BLaER1 treated with 17β-estradiol and CSF1 and Interleukin-3, amounts not matched to agents 10 nM and 100 nM (cell line): ENCODE measurements at regions not wholly inside any gene's neighbourhood (a gene's known extent, or its start where the extent isn't known, plus 50 kb on each side); places are given as distances from the start of the nearest gene placed in this dataset.

Source experiments
- H3K27ac ChIP-seq, 11 experiments: shearing (Covaris generic); formaldehyde crosslinking; 2 replicates each; pipeline ENCODE4 v1.8.1; 2022
- H3K27me3 ChIP-seq, 11 experiments: shearing (Covaris generic); formaldehyde crosslinking; 2 replicates each; pipeline ENCODE4 v1.8.1; 2022
- H3K36me3 ChIP-seq, 11 experiments: shearing (Covaris generic); formaldehyde crosslinking; 2 replicates each; pipeline ENCODE4 v1.8.1; 2022
- H3K4me1 ChIP-seq, 10 experiments: shearing (Covaris generic); formaldehyde crosslinking; 2 replicates each; pipeline ENCODE4 v1.8.1; 2022
- H3K4me2 ChIP-seq, 11 experiments: shearing (Covaris generic); formaldehyde crosslinking; 2 replicates each; pipeline ENCODE4 v1.8.1; 2022
- H3K4me3 ChIP-seq, 10 experiments: shearing (Covaris generic); formaldehyde crosslinking; 2 replicates each; pipeline ENCODE4 v1.8.1; 2022
- H3K9ac ChIP-seq, 11 experiments: shearing (Covaris generic); formaldehyde crosslinking; 2 replicates each; pipeline ENCODE4 v1.8.1; 2022
- H3K9me3 ChIP-seq, 11 experiments: shearing (Covaris generic); formaldehyde crosslinking; replicated peaks in 1 of 11; 2 replicates each; pipeline ENCODE4 v1.8.1; 2022
- H4K20me1 ChIP-seq, 11 experiments: shearing (Covaris generic); formaldehyde crosslinking; 2 replicates each; pipeline ENCODE4 v1.8.1; 2022
- Cebpa-rat ChIP-seq, 11 experiments: shearing (Covaris generic); IDR thresholded peaks; 2 replicates each; pipeline ENCODE4 v1.8.1; 2022

- H3K4me2 ChIP-seq: no peak overlapping the region
- H3K36me3 ChIP-seq: no peaks in the 10 kb centered on the region
- H3K27ac ChIP-seq: no peak overlapping the region
- H4K20me1 ChIP-seq: no peaks in the 10 kb centered on the region
- H3K4me1 ChIP-seq: peaks cover 0 to 5% (median 0%) of the 10 kb centered on the region in 10 experiments; a peak in 2 of 20 replicates
- H3K9me3 ChIP-seq: peaks cover 0 to 5% (median 0%) of the 10 kb centered on the region in 11 experiments; a peak in 5 of 22 replicates
- no peak overlapping the region for H3K4me3 ChIP-seq
- no peaks in the 10 kb centered on the region for H3K27me3 ChIP-seq
- no peak for TF ChIP-seq Cebpa-rat (IDR thresholded peaks at IDR 0.05)
- no peak overlapping the region for H3K9ac ChIP-seq
Observed at GRCh38 chr12:61848893-61849292, 411.3 kb upstream of the USP15 start.

- TF ChIP-seq Cebpa-rat (IDR thresholded peaks at IDR 0.05): no peak
- Histone ChIP-seq H3K36me3 (no peaks in the 10 kb centered on the region), H3K9me3 (peaks cover 7 to 17% (median 12%) of the 10 kb centered on the region in 11 experiments; a peak in 15 of 22 replicates), H4K20me1 (no peaks in the 10 kb centered on the region), H3K4me2 (no peak overlapping the region), H3K27ac (no peak overlapping the region), H3K9ac (no peak overlapping the region), H3K4me3 (no peak overlapping the region), H3K4me1 (peaks cover 0 to 7% (median 0%) of the 10 kb centered on the region in 10 experiments; a peak in 3 of 20 replicates), H3K27me3 (no peaks in the 10 kb centered on the region)
Observed at GRCh38 chr12:61853945-61854344, 406.3 kb upstream of the USP15 start.

GRCh38 chr12:61854902-61855301 lies 405.3 kb upstream of the USP15 start:
- H4K20me1 ChIP-seq: no peaks in the 10 kb centered on the region
- H3K27ac ChIP-seq: no peak overlapping the region
- no peak overlapping the region for H3K4me3 ChIP-seq
- no peak overlapping the region for H3K4me2 ChIP-seq
- H3K36me3 ChIP-seq: no peaks in the 10 kb centered on the region
- H3K27me3 ChIP-seq: no peaks in the 10 kb centered on the region
- peaks cover 7 to 17% (median 12%) of the 10 kb centered on the region in 11 experiments; a peak in 15 of 22 replicates for H3K9me3 ChIP-seq
- H3K4me1 ChIP-seq: peaks cover 0 to 7% (median 0%) of the 10 kb centered on the region in 10 experiments; a peak in 3 of 20 replicates
- no peak for TF ChIP-seq Cebpa-rat (IDR thresholded peaks at IDR 0.05)
- H3K9ac ChIP-seq: no peak overlapping the region

GRCh38 chr12:61857968-61858367 lies 402.2 kb upstream of the USP15 start:
- no peak for TF ChIP-seq Cebpa-rat (IDR thresholded peaks at IDR 0.05)
- H3K9ac ChIP-seq: no peak overlapping the region
- no peaks in the 10 kb centered on the region for H3K36me3 ChIP-seq
- no peak overlapping the region for H3K27ac ChIP-seq
- H3K4me2 ChIP-seq: no peak overlapping the region
- peaks cover 7 to 17% (median 12%) of the 10 kb centered on the region in 11 experiments; a peak in 15 of 22 replicates for H3K9me3 ChIP-seq
- no peaks in the 10 kb centered on the region for H4K20me1 ChIP-seq
- no peak overlapping the region for H3K4me3 ChIP-seq
- H3K27me3 ChIP-seq: no peaks in the 10 kb centered on the region
- H3K4me1 ChIP-seq: peaks cover 0 to 7% (median 0%) of the 10 kb centered on the region in 10 experiments; a peak in 3 of 20 replicates

- no peaks in the 10 kb centered on the region for H3K27me3 ChIP-seq
- H3K36me3 ChIP-seq: no peaks in the 10 kb centered on the region
- no peaks in the 10 kb centered on the region for H4K20me1 ChIP-seq
- H3K4me2 ChIP-seq: no peak overlapping the region
- H3K9me3 ChIP-seq: no peaks in the 10 kb centered on the region
- no peak overlapping the region for H3K27ac ChIP-seq
- no peak overlapping the region for H3K9ac ChIP-seq
- peaks cover 0 to 7% (median 0%) of the 10 kb centered on the region in 10 experiments; a peak in 3 of 20 replicates for H3K4me1 ChIP-seq
- no peak overlapping the region for H3K4me3 ChIP-seq
- no peak for TF ChIP-seq Cebpa-rat (IDR thresholded peaks at IDR 0.05)
Observed at GRCh38 chr12:61860451-61860850, 399.8 kb upstream of the USP15 start.

GRCh38 chr12:61862986-61863385 lies 397.2 kb upstream of the USP15 start:
- no peak overlapping the region for H3K4me2 ChIP-seq
- H3K27me3 ChIP-seq: no peaks in the 10 kb centered on the region
- peaks cover 0 to 5% (median 0%) of the 10 kb centered on the region in 10 experiments; a peak in 7 of 20 replicates for H3K4me1 ChIP-seq
- no peaks in the 10 kb centered on the region for H4K20me1 ChIP-seq
- no peak overlapping the region for H3K4me3 ChIP-seq
- no peak for TF ChIP-seq Cebpa-rat (IDR thresholded peaks at IDR 0.05)
- H3K36me3 ChIP-seq: no peaks in the 10 kb centered on the region
- no peaks in the 10 kb centered on the region for H3K9me3 ChIP-seq
- H3K27ac ChIP-seq: no peak overlapping the region
- no peak overlapping the region for H3K9ac ChIP-seq

GRCh38 chr12:61863811-61864210 lies 396.4 kb upstream of the USP15 start:
- no peaks in the 10 kb centered on the region for H3K36me3 ChIP-seq
- H3K9me3 ChIP-seq: no peaks in the 10 kb centered on the region
- H3K4me1 ChIP-seq: peaks cover 0 to 12% (median 2%) of the 10 kb centered on the region in 10 experiments; a peak in 8 of 20 replicates
- TF ChIP-seq Cebpa-rat (IDR thresholded peaks at IDR 0.05): no peak
- H3K9ac ChIP-seq: no peak overlapping the region
- H3K4me3 ChIP-seq: no peak overlapping the region
- no peak overlapping the region for H3K4me2 ChIP-seq
- no peaks in the 10 kb centered on the region for H4K20me1 ChIP-seq
- no peak overlapping the region for H3K27ac ChIP-seq
- H3K27me3 ChIP-seq: no peaks in the 10 kb centered on the region

- TF ChIP-seq Cebpa-rat (IDR thresholded peaks at IDR 0.05): no peak
- no peak overlapping the region for H3K4me3 ChIP-seq
- H3K9ac ChIP-seq: no peak overlapping the region
Observed at GRCh38 chr12:61869796-61870195, 390.4 kb upstream of the USP15 start.

GRCh38 chr12:61870658-61871484 lies 389.3 kb upstream of the USP15 start:
- Histone ChIP-seq H3K9me3 (peaks cover 0 to 8% (median 0%) of the 10 kb centered on the region in 11 experiments; a peak in 4 of 22 replicates), H3K9ac (peak overlapping the region in 7 of 11 experiments; percentile 35 to 59 (median 55); a peak in 11 of 22 replicates), H3K27ac (peak overlapping the region; percentile 6 to 80 (median 67); a peak in 21 of 22 replicates), H3K4me3 (peak overlapping the region in 2 of 10 experiments; percentile 6 to 30; a peak in 2 of 20 replicates), H4K20me1 (no peaks in the 10 kb centered on the region), H3K4me2 (peak overlapping the region; percentile 58 to 82 (median 71)), H3K36me3 (no peaks in the 10 kb centered on the region), H3K27me3 (no peaks in the 10 kb centered on the region), H3K4me1 (peaks cover 18 to 50% (median 29%) of the 10 kb centered on the region in 10 experiments)
- no peak for TF ChIP-seq Cebpa-rat (IDR thresholded peaks at IDR 0.05)

More at GRCh38 chr12:61869796-61870195, 390.4 kb upstream of the USP15 start:
- Histone ChIP-seq H3K27me3 (no peaks in the 10 kb centered on the region), H3K4me1 (peaks cover 18 to 50% (median 29%) of the 10 kb centered on the region in 10 experiments), H3K36me3 (no peaks in the 10 kb centered on the region), H3K27ac (peak overlapping the region in 7 of 11 experiments; percentile 64 to 80 (median 73); a peak in 4 of 22 replicates), H4K20me1 (no peaks in the 10 kb centered on the region), H3K4me2 (peak overlapping the region in 9 of 11 experiments; percentile 58 to 82 (median 71); a peak in 19 of 22 replicates), H3K9me3 (peaks cover 0 to 8% (median 0%) of the 10 kb centered on the region in 11 experiments; a peak in 4 of 22 replicates)
